GM08714 (cell line): ENCODE measurements at regions not wholly inside any gene's neighbourhood (a gene's known extent, or its start where the extent isn't known, plus 50 kb on each side); places are given as distances from the start of the nearest gene placed in this dataset.

Experiments
- H3K4me3 ChIP-seq: fragments of 200-500 bp; sonication (Bioruptor generic); 2 replicates; pipeline ENCODE4 v1.5.1; 2014; ENCODE audit warnings: mild to moderate bottlenecking, low read length, inconsistent platforms
- ZNF274 ChIP-seq: IDR thresholded peaks from 2 replicates; pipeline ENCODE4 v1.6.1; 2012; ENCODE audit warnings: mild to moderate bottlenecking, low read depth, low read length

DNA sequence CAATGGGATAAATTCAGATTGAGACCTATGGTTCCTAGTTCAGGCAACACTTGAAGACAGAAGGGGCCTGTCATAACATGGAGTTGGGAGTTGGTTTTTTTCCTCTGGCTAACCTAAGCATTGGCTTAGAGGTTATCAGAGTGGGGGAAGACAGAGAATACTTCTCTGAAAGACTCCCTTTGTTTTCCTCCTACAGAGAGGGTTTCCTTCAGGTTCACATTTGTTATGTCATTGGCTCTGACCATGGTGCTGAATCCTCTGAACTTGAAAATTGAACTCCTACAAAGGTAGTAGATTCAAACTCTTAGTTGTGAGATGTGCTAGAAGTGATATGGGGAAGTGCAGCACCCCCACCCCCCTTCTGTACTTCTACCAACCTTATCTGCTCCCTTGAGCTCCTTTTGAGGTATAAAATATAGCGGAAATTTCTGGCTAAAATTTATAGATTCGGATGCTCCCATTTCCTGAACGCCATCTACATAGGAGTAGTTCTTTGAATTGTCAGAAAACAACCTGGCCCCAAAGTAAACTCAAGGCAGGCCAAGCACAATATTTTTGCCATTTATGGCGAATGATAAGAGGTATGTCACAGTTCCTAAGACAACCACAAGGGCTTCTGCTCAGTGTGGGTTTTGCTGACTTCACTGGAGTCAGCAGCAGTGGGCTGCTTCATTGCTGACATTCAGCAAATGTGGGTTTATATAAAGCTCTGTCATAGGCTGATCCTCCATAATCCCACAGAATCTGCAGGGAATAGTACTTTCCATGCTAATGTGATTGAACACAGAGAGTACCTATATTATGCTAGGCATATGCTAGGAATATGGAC lies 131.6 kb upstream of the KLF14 start:
- no peak for TF ChIP-seq ZNF274
- H3K4me3 ChIP-seq: no peak overlapping the region

DNA sequence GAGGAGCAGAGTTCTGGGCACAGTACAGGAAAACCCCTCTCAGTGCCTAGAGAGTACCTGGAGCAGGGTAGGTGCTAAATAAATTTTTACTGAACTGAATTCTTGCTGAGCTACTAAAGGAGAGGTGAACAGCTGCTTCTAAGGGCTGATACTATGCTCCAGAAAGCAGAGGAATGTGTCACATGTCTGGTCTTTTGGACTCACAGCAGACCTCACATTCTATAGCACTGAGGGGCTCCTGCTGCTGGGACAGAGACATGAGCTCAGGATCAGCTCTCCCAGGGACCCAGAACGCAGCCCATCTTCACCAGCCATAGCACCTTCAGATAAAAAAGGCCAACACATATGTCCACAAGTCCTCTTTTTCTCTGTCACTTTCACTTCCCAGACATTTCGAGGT lies 133.0 kb upstream of the KLF14 start:
- H3K4me3 ChIP-seq: no peak overlapping the region
- no peak for TF ChIP-seq ZNF274

DNA sequence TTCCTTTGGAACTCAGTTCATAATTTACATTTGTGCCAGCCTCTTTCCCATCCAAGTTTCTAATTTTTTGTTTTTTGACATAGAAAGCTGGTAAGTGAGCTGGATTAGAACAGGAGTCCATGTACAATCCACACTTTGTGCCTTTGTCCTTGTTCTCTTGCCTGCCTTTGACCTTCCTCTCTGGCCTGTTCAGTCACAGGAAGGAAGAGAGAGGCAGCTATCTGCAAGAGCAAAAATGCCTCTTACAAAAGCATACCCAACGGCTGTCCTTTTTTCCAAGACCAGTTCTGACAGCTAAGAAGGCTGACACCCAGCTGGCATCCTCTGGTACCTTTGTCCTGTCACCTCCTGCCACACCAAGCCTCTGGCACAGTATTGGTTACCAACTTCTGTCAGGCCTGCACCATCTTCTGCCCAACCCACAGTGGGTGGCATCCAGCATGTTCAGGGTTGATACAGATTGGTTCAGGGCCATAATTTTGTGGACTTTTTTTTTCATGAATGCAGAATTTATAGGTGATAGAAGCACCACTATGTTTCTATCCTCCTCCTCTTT lies 133.7 kb upstream of the KLF14 start:
- H3K4me3 ChIP-seq: no peak overlapping the region
- TF ChIP-seq ZNF274: no peak

DNA sequence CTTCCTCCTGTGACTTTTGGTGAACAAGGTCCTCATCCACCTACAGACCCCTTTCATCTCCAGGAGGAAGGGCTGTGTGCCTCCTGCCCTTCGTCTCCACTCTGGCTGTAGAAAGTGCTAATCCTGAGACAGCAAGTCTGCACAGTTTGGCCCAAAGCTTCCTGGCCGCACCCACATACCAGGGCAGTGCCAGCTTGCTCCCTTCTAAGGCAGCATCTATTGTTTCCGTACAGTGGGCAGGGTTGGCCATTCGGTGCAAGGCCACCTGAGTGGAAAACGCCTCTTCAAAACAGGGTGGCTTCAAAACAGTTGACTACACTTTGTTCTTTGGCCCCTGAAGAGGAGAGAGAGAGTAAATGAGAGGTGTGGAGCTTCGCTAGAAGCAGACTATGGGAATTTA lies 134.1 kb upstream of the KLF14 start:
- no peak overlapping the region for H3K4me3 ChIP-seq
- TF ChIP-seq ZNF274: no peak

DNA sequence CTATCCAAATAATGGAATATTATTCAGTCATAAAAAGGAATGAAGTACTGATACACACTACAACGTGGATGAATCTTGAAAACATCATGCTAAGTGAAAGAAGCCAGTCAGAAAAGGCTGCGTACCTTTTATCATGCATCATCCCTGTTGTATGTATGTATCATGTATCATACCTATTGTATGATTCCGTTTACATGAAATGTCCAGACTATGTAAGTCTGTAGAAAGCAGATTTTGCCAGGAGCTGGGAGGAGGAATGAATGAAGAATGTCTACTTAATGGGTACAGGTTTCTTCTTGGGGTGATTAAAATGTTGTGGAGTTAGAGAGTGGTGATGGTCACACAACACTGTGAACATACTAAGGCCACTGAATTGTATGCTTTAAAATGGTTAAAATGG lies 135.9 kb upstream of the KLF14 start:
- no peak for TF ChIP-seq ZNF274
- no peak overlapping the region for H3K4me3 ChIP-seq

DNA sequence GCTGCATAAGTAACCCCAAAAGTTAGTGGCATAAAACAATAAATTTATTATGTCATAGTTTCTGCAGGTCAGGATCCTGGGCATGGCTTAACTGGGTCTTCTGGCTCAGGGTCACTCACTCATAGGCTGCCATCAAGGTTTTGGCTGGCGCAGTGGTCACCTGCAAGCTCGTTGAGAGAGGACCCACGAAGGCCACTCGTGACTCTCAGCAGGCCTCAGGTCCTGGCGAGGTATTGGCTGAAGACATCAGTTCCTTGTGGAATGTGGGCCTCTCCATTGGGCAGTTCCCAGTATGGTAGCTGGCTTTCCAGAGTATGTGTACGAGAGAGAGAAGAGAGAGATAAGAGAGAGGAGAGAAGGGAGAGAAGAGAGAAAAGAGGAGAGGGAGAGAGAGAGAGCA lies 138.3 kb upstream of the KLF14 start:
- no peak for TF ChIP-seq ZNF274
- no peak overlapping the region for H3K4me3 ChIP-seq

DNA sequence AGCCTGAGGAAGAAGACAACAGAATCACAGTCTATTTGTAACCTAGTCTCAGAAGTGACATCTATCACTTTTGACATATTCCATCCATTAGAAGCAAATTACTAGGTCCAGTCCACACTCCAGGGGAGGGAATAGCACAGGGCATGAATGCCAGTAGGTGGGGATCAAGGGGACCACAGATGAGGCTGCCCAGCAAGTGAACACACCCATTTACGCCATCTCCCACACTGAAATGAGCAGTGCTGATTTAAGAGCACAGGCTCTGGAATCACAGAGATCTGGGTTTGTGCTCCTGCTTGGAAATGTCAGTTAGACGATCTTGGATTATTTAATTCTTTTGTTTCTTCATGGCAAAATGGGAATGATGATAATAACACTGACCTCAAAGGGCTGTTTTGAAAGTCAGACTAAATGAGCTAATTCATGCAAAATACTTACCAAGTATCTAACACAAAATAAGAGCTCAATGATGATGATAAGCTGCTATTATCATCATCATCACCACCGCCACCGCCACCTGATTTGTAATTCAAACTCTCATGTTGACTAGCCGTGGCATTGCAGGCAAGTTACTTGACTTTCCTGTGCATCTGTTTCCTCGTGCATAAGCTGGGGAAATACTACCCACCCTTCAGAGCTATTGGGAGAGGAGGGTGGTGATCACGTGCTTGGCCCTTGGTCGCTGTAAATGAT lies 138.9 kb upstream of the KLF14 start:
- TF ChIP-seq ZNF274: no peak
- H3K4me3 ChIP-seq: no peak overlapping the region

DNA sequence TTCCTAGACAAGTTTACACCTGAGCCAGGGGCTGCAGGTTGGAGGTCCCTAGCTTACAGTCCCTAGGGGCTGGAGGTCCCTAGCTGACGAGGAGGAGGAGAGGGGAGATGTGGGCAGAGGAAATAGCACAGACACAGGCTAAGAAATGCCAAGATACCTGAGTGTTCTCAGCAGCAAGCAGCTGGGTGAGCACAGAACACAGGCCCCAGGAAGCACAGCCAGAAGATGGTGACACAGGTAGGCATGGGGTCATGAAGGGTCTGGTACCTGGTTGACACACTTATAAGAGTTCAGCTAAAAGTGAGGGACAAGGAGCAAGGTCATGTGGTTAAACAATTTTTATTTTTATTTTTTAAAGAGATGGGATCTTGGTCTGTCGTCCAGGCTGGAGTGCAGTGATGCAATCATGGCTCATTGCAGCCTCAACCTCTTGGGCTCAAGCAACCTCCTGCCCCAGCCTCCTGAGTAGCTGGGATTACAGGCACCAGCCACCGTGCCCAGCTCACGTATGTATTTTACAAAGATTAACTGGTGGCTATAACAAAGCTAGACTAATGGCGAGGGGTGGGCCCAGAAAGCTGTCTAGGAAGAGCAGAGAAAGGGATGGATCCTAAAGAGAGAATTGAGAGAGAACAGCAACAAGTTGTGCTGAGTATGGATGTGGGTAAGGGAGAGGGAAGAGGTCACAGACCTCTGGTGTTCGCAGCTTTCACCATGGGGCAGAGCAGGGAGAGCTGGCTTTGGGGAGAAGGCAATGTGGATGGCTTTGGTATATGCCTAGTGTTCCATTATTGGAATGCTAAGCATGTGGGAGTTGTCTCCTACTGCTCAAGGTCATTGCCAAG lies 140.3 kb upstream of the KLF14 start:
- no peak for TF ChIP-seq ZNF274
- H3K4me3 ChIP-seq: no peak overlapping the region

DNA sequence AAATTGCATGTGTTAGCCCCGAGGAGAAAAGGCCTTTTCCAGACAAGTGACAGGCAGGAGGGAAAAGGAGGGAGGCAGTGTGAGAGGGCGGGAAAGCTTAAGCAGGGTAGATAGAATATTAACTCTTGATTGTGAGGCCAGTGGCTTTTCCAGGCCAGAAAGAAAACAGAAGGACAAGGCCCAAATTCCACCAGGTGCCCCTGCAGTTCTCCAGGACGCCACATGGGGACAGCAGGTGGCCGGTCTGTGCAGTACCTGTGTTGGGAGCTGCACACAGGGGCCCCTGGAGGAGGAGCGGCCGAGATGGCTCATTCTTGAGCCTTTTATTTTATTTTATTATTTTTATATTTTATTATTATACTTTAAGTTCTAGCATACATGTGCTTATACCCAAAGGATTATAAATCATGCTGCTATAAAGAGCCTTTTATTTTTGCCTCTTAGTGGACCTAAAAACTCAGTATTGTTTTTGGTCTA lies 141.3 kb upstream of the KLF14 start:
- H3K4me3 ChIP-seq: no peak overlapping the region
- no peak for TF ChIP-seq ZNF274

DNA sequence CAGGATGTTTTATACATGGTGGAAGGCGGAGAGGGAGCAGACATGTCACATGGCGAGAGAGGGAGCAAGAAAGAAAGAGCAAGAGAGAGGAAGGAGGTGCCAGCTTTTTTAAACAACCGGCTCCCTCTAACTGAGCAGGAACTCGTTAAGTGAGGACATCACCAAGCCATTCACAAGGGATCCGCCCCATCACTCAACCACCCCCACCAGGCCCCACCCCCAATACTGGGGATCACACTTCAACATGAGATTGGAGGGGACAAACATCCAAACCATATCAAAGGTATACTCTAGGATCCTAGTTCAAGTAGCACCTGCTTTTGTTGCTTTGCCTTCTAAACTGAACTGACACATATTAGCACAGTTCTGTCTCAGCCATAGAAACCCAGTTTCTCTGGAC lies 141.9 kb upstream of the KLF14 start:
- no peak overlapping the region for H3K4me3 ChIP-seq
- TF ChIP-seq ZNF274: no peak

DNA sequence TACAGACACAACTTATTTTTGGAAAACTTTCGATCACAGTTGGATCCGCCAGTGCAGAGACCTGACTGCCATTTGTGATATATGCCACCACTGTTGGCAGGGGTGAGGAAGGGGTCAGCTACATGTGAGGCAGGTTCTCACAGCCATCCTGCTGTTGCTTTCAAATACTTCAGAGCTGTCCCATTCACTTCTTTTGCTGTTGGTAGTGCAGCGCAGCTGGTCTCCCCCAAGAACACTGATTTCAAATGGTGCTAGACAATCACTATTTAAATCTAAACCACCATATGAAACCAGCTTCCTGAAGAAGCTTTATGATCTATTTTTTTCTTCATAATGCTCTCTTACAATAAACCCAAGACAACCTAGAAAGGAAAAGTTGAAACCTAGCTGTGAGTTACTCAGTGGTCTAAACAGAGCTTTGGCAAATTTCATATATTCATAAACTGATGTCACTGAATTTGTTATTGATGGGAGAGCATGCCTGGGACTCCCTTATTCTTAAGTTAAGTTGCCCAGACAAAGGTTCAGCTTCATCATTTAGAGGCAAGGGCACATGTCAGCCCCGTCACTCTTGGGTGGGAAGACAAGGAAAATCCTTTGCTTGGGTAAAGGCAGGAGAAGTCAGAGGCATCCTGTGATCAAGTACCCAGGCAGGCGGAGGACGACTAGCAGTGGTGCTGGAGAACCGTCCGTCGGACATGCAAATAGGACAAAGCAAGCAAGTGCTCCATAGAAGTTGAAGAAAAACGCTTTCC lies 143.4 kb upstream of the KLF14 start:
- TF ChIP-seq ZNF274: no peak
- no peak overlapping the region for H3K4me3 ChIP-seq

DNA sequence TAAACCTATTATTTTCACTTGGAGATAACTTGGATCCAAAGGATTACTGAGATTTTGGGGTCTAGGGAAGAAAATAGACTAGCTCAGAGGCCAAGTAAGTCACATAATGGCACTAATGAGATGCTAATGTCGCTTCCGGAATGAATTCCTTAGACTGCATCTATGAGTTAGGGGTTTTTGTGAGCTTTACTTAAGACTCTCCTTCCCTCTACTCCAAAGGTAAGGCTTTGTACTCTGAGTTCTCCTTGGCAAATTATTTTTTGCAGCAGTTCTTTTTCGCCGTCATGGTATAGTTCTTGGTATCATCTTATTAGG lies 143.9 kb upstream of the KLF14 start:
- no peak overlapping the region for H3K4me3 ChIP-seq
- TF ChIP-seq ZNF274: no peak

DNA sequence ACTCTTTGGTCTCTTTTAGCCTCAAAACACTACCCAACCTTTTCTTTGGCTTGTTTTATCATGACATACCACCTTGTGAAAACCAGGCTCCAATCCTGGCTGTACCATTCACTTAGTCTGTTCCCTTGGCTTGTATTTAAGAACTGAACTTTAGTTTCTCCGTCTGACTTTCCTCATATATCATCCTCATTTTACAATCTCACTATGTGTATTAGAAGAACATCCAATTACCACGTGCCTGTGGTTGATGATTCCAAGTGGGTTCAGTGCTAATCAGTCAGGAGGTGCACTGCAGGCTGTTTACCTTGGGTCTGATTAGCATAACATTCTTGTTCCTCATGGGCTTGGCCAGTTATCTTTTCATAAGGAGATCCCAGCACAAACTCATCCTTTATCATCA lies 144.8 kb upstream of the KLF14 start:
- no peak overlapping the region for H3K4me3 ChIP-seq
- TF ChIP-seq ZNF274: no peak

DNA sequence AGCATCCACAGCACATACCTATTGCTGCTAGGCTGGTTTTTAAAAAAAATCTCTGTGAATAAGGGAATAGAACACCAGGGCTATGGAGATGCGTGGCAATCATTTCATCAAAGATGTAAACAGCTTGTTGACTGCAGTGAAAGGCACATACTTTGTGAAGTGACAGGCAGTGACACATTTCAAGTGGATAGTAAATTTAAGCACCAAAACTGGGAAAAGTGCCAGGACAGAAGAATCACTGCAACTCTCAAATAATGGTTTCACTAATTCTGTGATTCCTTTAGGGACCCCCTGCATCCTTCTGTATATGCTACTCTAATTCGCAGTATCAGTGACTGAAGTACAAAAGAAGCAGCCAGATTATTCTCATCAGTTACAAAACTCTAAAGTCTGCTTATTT lies 145.2 kb upstream of the KLF14 start:
- H3K4me3 ChIP-seq: no peak overlapping the region
- TF ChIP-seq ZNF274: no peak

DNA sequence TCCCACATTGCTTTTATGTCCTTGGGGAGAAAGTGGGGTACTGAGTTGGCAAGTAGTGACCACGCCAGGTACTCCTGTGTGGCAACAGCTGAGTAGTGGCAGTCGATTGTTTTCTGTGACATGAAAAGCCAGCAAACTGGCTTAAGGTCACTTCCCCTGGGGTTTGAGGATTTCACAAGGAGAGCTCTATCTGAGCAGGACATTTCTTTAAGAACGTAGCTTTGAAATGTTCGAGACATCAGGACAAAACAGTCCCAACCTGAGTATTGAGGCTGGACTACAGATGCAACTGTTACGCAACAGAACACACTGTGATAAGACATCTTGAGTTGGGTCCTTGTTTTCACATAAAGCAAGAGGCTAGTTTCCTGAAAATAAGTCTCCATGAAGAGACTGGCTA lies 146.7 kb upstream of the KLF14 start:
- no peak overlapping the region for H3K4me3 ChIP-seq
- TF ChIP-seq ZNF274: no peak
